TTC549 (cell line): ENCODE measurements at regions not wholly inside any gene's neighbourhood (a gene's known extent, or its start where the extent isn't known, plus 50 kb on each side); places are given as distances from the start of the nearest gene placed in this dataset.
"Not testable (repeated sequence)": the region's sequence is repeated elsewhere in the genome, so short reads cannot be mapped to it uniquely, and the experiment has no call there.

ENCODE experiments used
- FAIRE-seq: peaks from 2 replicates; lab custom pipeline; 2012; peaks lifted over from hg19 to GRCh38; lab: Jason Lieb, UNC

DNA sequence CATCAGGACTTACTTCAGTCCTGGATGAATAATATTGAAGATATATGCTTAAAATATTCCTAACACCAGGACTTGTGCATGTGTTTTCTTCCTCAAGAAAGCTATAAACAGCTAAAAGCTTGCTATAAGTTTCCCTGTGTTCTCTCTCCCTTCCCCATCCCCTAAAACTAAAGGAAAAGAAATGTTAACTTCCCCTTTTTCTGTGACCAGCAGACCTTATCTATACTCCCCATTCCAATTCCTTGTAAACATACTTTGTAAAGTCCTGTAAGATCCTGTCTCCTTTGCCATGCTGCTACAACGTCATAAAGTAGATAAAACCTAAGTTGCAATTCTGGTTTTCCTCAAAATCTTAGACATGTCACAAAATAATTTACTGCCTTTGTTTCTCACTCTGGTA, 517.8 kb upstream of the CDH10 start:
- not testable (repeated sequence) for FAIRE-seq

DNA sequence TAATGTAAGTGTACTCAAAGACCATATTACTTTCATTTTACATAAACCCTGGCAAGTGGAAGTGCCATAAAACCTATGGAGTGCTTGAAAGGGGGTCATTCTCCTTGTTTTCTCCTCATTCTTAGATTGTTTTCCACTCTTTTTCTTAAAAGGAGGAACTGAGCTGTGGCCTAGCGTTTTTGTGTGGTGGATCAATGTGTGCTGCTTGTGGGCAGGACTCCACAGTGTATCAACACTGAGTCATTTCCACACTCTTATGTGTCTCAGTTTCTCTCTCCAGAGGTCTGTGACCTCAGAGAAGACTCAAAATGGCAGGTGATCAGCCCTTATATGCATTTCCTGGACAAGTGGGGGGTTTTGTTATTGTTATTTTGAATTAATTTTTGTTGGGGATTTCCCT, 516.1 kb upstream of the CDH10 start:
- FAIRE-seq = no peak

DNA sequence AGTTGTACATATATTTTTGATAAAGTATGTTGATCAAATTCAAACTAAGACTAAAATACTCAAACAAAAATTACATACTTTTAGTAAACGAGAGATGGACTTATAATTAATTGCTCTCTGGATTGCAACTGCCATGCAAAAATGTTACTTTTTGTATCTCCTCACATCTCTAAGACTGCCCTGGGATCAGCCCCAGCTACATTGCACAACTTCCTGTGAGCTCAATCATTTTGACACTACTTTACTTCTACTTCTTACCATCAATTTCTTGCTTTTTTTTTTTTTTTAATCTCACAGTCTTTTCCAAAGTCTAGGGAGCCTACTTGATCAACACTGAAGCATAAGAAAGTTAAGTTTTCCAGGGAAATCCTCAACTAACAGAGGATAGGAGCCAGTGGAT, 506.0 kb upstream of the CDH10 start:
- no peak for FAIRE-seq

DNA sequence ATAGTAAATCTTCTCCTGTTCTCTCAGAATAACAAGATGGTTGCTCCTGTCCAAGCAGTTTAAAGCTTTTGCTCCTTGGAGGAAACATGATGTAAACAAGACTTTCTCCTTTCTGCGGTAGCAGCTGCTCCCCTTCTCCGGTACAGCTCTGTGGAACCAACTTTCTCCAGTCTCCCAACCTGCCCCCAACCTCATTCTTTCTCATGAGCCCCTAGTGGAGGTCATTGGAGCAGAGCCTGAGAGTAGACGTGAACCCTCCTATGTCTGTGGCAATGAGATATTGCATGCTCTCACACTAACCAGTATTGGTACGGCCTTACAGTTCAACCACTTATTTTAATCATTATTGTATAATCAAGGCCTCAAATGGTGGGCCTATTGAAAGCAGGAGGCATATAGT, 483.8 kb upstream of the CDH10 start:
- no peak for FAIRE-seq

DNA sequence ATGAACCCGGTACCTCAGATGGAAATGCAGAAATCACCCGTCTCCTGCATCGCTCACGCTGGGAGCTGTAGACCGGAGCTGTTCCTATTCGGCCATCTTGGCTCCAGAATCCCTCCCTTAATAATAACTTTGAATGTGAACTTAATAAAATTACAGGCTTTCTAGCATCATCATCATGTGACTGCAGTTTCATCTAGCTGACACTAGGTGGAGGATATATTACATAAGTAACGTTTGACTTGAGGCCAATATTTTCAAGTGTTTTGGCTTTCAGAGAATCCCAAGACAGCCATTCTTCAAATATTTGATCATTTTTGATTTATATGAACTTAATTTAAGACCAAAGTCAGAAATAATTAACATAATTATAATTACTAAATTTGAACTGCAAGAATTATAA, 474.9 kb upstream of the CDH10 start:
- FAIRE-seq = no peak

DNA sequence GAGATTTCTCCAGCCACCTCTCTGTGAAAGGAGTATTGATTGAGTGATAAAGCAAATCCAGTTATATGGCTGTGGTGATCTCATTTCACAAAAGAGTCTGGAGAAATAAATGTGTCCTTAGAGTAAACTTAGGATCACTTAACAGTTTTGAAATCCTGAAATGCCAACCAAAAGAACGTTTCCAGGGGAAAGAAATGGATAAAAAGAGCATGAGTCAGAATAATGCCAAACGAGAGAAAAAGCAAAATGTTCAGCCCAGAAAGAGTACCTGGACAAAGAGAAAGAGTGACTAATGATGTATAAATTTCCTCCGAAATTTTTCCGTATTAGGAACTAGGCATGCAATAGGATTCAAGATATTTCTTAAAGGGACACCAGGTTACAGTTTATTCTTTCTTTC, 463.1 kb upstream of the CDH10 start:
- FAIRE-seq = no peak

DNA sequence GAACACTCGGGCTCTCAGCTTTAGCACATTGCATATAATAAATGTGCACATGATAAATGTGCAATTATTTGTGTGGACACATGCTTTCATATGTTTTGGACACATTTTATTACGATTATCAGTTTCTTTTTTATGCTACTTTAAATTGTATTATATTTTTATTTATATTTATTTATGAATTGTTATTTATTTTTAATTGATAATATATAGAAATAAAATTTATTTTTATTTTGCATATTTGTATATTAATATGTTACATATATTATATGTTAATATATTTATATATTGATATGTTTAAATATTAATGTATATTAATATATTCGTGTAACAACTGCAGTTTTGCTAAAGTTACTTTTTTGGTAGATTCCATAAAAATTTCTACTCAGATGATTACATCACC, 454.8 kb upstream of the CDH10 start:
- FAIRE-seq = peak; percentile 79

DNA sequence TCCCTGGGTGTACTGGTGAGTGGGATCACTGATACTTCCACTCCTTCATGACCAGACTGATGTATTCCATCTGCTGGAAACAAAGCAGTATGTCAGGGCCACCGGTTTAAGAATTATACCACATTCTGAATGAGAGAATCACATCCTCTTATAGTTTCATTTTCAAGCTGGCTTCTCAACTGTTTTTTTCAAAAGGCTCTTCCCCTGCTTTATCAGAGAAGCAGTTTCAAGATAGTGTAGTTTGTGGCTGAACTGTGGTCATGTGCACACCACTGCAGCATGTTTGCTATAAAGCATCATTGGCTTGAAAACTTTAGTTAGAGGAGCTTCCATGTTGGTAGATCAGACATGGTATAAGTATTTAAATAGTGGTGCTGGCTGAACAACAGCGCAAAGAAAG, 450.5 kb upstream of the CDH10 start:
- FAIRE-seq = no peak

DNA sequence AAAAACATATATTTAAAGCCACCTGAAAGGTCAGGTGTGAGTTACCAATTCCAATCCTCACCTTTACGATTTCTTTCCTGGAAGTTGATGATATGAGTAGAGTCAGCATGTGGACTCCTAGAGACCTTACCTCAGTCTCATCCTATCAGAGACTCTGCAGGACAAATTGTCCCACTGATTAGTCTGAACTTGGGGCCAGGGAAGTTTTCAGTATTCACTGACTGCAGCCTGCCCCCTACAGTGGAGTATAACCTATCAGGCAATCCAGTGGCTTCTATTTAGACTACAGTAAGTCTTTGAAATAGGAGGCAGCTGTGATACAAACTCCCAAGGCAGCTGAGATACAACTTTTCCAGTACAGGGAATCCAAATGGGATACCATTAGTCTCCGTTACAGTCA, 449.4 kb upstream of the CDH10 start:
- FAIRE-seq = no peak

DNA sequence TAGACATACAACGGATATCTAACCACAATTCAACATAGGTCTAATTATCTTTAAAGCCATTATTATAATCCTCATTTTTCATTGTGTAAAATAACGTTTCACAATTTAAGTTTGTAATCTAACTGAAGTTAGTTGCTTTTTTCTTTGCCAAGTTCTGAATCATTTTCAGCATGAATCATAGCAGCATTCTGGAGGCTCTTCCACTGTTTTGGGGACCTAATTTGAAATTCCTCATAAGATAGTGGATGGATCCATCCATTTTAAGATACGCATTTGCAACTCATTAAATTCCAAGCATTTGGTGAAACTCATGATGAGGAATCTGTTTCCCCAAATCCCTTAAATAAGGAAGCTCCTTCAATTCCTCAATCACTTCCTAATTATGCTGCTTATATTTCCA, 447.1 kb upstream of the CDH10 start:
- FAIRE-seq = no peak

DNA sequence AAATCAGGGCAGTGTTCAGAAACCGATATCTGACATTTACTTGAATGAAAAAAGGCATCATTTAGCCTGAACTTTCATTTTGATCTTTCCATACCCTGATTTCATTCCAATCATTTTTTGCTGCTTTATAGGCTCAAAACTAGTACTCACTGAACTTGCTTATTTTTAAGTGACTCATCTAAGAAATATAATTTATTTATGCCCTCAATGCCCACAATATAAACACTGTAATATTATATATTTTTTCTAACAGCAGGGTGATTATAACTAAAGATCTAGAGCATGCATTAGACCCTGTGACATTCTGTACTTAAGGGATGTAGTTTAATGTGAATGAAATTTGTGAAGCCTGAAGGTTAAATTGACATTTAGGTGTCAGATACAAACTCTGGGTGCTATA, 446.1 kb upstream of the CDH10 start:
- FAIRE-seq = no peak

DNA sequence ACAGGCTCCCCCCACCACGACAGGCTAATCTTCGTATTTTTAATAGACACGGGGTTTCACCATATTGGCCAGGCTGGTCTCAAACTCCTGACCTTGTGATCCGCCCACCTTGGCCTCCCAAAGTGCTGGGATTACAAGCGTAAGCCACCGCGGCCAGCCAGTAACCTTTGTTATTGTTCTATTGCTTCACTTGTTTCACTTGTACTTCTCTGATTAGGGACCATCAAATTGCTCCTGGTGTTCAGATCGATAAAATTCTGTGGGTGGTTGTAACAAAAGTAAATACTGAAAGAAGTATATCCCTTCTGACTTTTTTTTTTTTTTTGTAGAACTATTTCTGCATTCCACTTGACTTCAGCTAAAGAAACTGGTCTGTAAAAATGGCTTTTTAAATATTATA, 445.5 kb upstream of the CDH10 start:
- FAIRE-seq = no peak

DNA sequence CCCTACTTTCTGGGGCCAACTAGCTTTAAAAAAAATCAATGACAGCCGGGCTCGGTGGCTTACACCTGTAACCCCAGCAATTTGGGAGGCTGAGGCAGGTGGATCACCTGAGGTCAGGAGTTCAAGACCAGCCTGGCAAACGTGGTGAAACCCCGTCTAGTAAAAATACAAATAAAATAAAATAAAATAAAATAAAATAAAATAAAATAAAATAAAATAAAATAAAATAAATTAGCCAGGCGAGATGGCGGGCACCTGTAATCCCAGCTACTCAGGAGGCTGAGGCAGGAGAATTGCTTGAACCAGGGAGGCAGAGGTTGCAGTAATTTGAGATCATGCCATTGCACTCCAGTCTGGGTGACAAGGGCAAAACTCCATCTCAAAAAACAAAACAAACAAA, 443.9 kb upstream of the CDH10 start:
- FAIRE-seq = not testable (repeated sequence)

DNA sequence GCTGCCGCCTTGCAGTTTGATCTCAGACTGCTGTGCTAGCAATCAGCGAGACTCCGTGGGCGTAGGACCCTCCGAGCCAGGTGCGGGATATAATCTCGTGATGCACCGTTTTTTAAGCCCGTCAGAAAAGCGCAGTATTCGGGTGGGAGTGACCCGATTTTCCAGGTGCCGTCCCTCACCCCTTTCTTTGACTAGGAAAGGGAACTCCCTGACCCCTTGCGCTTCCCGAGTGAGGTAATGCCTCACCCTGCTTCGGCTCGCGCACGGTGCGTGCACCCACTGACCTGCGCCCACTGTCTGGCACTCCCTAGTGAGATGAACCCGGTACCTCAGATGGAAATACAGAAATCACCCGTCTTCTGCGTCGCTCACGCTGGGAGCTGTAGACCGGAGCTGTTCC, 438.5 kb upstream of the CDH10 start:
- not testable (repeated sequence) for FAIRE-seq

DNA sequence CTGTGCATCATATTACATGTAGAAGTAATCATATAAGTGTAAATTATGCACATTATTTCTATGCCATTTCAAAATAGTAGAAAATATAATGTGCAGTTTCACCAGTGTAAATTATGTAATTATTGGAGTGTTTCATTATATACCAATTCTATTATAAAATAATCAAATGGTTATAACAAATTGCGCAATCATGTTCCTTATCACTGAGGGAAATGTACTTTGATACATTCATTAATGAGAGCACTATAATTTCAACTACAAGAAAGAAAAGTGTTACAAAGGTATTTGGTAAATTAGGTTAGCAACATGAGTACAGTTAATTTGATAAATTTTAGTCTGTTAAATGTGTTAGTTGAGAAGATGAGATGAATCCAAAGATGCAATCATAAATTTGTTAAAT, 421.5 kb upstream of the CDH10 start:
- no peak for FAIRE-seq

DNA sequence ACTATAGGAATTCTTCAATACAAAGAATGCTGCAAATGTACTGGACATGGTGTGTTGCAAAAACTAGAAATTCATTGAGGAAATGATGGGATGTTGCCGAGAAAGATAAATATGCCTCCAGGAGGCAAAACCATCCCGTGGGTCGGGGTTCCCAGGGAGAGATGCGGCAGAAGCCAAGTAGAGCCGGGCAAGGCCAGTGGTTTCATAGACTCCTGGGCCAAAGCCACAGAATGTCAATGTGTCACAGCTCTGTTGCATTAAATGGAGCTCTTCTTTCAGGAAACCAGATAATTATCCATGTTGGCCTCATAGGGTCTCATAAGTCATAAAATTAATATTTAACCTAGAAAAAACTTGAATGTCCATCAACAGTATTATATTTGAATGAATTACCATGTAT, 419.5 kb upstream of the CDH10 start:
- no peak for FAIRE-seq

DNA sequence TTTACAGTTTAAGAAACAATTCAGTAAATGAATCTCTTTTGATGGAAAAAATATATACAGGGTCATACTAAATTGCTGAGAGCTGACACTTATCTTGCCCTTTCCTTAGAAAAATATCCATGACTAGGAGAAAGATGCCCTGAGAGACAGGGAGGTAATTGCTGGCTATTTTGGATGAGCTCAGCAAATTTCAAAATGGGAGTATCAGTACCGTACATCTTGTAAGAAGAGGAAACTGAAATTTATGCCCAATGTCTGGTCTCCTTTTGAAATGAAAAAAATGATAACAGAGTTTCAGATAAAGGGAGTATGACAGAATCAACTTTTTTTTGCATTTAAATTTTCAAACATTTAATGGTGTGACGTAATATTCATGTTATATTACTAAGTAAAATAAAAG, 415.8 kb upstream of the CDH10 start:
- no peak for FAIRE-seq

DNA sequence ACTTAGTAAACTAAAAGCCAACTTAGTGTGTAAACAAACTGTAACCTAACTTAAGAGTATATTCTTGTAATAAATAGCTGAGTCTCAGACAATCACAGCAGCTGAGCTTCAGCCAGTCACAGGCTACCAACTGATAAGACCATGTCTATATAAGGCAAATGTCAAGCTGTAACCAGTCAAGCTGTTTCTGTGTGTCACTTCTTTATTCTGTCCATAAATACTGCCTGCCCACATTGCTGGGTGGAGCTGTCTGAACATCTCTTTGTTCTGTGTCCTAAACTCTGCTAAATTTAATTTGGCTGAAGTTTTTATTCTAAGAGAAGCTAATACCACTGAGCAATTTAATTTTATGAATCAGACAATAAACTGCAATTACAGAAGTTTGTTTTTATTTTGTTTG, 412.1 kb upstream of the CDH10 start:
- FAIRE-seq = no peak

DNA sequence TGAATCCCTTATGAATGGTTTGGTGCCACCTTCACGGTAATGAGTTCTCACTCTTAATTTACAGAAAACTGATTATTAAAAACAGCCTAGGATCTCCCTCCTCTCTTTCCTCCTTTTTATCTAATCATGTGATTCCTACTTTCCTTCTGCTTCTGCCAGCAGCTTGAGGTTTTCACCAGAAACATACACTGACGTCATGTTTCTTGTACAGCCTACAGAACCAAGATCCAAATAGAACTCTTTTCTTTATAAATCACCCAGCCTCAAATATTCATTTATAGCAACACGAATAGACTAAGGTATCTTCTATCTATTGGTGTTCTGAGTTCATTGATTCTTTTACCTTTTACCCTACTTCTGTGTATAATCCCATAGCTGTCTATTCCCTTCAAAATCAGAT, 388.9 kb upstream of the CDH10 start:
- no peak for FAIRE-seq

DNA sequence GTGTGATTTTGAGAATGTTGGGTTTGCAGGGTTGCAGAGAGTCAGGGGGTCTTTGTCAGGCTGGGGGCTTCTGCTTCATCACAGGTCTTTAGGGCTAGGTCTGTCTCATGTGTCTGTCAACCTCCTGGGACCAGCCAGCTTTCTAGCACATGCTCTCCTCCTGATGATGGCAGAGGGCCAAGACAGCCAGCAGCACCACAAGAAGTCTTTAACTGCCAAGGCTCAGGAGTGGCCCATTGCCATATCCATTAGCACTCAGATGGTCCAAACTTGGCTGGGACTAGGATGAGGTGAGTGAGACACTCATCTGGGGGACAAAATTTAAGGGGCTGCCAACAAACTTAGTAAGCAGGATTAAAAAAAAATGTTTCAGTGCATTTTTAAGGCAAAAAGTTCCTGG, 384.2 kb upstream of the CDH10 start:
- FAIRE-seq = no peak

DNA sequence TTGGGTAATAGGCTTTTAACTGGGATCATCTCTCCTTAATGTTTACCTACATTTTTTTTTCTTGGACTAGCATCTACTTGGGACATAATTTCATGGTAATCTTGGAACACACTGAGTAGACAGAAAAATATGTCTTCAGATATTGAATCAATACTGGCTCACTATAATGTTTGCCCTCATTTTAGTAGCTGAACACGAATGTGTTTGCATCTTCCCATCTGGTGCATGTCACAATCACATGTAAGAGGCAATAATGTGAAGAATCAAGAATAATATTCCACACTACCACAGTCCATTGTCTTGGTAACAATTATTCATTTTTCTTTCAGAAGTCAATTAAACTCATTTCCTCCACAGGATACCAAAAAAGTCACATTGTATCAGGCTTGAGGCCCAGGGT, 382.7 kb upstream of the CDH10 start:
- no peak for FAIRE-seq

DNA sequence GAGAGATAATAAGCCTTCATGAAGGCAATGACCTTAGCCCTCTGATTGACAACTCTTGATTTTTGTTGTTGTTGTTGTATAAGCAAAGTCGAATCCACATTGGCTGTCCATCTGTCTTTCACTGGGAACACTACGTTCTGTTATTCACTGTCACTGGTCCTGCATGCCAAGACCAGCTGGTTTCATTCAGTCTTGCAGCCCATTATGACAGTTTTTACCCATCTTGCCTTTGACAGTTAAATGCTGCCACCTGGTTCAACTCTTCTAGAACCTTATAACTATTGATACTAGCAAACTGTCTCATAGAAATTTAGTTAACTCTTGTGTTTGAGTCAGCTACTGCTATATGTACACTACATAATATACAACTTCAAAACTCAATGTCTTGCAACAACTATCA, 382.3 kb upstream of the CDH10 start:
- no peak for FAIRE-seq

DNA sequence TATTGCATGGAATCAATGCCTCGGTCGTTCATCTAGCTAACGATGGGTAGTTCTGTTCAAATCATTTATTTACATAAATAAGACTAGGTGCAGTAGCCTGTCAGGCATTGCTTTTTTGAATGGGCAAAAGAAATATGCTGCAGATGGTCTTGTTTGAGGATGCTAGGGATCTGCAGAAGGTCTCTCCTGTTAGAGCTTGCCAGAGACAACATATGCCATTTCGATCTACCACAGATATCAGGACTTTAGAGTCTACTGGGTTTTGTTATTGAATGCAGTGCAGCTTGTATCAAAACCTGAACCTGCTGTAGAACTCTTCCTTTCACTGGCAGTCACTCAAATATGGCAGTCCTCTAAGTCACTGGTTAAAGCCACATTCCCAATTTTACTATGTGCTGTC, 381.1 kb upstream of the CDH10 start:
- no peak for FAIRE-seq

DNA sequence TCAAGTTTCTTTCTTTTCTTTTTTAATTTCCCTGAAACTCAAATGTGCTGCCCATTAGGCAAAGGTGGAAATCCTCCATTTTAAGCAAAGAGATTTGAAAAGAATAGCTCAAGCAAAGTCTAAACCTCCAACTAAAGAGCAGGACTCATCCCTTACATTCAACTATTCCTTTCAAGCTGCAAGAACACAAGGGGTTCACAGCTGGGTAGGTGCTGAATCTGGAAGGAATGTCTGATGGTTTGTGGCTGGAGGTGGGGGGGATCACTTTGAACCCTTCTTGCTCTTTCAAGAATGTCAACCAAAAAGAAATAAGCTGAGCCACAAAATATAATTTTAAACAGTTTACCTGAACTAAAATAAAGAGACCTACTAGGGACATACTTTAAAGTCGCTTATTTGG, 375.7 kb upstream of the CDH10 start:
- no peak for FAIRE-seq

DNA sequence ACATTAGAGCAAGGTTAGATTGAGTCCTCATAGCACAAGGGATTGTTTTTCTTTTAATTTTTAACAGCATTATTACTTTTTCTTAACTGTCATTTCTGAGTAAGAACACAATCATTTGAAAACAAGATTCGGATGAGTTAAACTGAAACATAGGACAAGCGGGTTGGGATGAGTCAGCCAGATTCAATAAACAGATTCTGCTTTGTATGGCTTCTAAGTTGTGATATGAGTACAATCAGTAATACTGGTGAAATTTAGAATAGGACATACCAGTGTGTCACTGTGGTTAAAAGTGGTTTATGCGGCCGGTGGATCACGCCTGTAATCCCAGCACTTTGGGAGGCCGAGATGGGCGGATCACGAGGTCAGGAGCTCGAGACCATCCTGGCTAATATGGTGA, 364.3 kb upstream of the CDH10 start:
- FAIRE-seq = no peak

DNA sequence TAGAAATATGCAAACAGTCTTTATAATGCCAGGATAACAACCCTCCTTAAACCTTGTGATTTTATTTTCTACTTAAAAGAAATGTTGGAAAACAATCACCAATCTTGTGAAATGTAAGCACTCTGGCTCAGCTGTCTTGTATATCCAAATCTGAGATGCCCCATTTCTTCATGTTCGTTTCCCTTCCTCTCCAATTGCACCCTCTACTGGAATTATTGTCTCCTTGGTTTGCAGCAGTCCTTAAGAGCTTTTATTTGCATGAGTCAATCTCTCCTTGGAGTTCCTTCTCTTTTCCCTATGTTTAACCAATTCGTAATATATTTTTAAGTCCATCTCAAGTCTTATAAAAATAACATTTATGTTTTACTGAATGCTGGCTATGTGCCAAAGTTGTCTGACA, 362.0 kb upstream of the CDH10 start:
- FAIRE-seq = peak; percentile 51
